LNCAP (cell line): ENCODE measurements at regions not wholly inside any gene's neighbourhood (a gene's known extent, or its start where the extent isn't known, plus 50 kb on each side); places are given as distances from the start of the nearest gene placed in this dataset.

Experiments used
- CTCF ChIP-seq: fragments of 450-650 bp; IDR thresholded peaks from 2 replicates; pipeline ENCODE4 v1.5.1; 2017; ENCODE audit warnings: mild to moderate bottlenecking

DNA sequence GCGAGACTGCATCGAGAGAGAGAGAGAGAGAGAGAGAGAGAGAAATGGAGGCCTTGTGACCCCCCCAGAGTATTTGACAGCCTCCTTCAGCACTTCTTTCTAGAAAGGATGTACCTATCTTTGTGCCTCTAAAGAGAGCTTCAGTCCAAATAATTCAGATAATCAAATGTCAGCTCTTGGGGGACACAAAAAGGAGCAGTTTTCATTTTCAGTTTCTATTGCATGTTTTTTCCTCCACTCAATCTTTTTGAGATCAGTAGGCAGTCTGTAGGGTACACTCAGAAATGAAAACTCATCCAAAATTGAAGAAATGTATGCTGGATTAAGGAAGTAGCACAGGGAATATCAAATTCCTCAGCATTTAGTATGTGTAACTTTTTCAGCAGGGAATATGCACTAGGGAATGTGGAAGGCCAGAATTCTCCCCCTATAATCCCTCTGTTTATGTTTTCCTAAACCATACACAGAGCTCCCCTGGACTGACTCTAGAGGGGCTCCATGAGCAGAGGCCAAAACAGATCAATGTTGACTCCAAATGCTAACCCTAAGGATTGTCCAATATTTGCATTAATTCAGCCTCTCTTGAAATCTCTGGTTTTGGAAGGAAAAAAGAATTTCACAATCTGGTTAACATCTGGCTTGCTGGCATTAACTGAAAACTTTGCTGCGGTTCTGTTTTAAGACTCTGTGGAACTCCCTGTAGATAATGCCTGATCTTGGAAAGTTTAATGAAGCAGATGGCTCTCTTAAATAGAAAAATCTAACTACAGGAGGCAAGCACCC lies 250.1 kb downstream of the CEMIP2 start:
- TF ChIP-seq CTCF: no peak

DNA sequence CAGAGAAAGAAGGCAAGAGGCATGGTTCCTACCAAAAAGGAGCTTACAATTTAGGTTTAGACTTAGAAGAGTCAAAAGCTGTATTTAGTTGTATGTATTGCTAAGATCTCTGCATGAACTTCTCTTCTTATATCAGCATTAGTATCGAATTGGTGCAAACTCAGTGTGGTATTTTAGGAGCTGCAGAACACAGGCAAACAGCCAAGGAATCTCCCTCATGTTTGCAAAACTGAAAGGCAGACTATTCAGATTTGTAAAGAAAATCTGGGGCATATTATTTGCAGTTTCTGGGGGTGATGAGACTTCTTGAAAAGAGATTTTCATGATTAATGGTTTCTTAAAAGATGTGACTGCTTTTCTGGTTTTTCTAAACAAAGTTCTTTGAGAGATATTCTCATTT lies 252.7 kb downstream of the CEMIP2 start:
- no peak for TF ChIP-seq CTCF

DNA sequence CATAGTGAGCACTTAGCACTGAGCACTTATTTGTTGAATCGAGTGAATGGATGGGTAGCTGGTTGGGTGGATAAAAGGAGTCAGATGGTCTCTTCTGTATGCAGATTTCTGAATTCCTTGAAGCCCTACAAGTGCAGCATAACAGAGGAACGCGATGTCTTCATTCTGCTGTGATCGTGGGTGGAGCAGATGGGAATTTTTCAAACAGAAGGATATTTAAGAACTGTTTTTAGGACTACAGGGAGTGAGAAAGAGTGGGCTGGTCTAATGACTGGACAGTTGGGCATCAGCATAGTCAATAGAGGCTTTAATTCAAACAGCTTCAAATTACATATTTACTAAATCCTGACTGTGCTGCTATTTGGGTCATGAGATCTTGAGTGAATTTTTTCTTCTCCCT lies 253.2 kb downstream of the CEMIP2 start:
- no peak for TF ChIP-seq CTCF

GRCh38 chr9:71514344-71514975 lies 253.9 kb downstream of the CEMIP2 start:
- no peak for TF ChIP-seq CTCF

GRCh38 chr9:71509054-71509453 lies 259.3 kb downstream of the CEMIP2 start:
- TF ChIP-seq CTCF: no peak

- TF ChIP-seq CTCF: no peak
These were observed 261.5 kb downstream of the CEMIP2 start for GRCh38 chr9:71506821-71507220.

DNA sequence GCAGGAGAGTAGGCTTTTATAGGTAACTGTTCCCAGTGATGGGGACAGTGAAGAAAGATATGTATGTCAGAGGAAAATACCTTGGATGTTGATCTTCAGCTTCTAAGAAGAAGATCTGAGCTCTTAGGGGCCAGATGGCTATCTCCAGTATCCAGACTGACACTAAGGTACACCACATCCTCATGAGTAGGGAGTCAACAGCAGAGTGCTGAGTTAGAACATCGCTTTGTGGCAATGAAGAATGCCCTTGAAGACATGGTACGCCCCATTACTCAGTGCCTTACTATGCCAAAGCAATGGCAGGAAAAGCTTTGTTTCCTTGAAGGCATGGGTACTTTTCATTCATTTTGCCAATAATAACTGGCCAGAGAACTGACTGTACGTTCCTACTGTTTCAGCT lies 263.7 kb downstream of the CEMIP2 start:
- no peak for TF ChIP-seq CTCF
